ENCODE measurements at regions not wholly inside any gene's neighbourhood (a gene's known extent, or its start where the extent isn't known, plus 50 kb on each side); places are given as distances from the start of the nearest gene placed in this dataset.
A peak's percentile ranks its signal among the peaks of the same experiment; 100 is the strongest.

- no peaks in the 10 kb centered on the region for H3K36me3 ChIP-seq (ENCODE audit: control insufficient read depth, insufficient read depth, low read length)
- DNase-seq: no peak
- Mint-ChIP-seq H3K27me3 (no peaks in the 10 kb centered on the region), H3K27ac (peak overlapping the region in 1 of 3 donors; percentile 43), H3K36me3 (peaks cover 7% of the 10 kb centered on the region), H3K9me3 (peaks cover 0 to 4% (median 3%) of the 10 kb centered on the region in 7 donors), H3K4me1 (peaks cover 0 to 42% (median 10%) of the 10 kb centered on the region in 4 donors), H3K4me3 (no peak overlapping the region)
- H3K4me1 ChIP-seq (ENCODE audit: control insufficient read depth, insufficient read depth, low read length, poor library complexity, severe bottlenecking): no peaks in the 10 kb centered on the region
- H3K4me3 ChIP-seq (ENCODE audit: low read depth, low read length): no peak overlapping the region
- H3K27ac ChIP-seq (ENCODE audit: insufficient read depth, low read length, poor library complexity, severe bottlenecking): no peak overlapping the region
- H3K9me3 ChIP-seq (ENCODE audit: control insufficient read depth in 2 of 2, low read length in 2 of 2): no peaks in the 10 kb centered on the region
- ATAC-seq (ENCODE audit: low read depth in 2 of 2): no peak
- H3K27me3 ChIP-seq (ENCODE audit: control insufficient read depth, insufficient read depth, low read length): no peaks in the 10 kb centered on the region
Observed at GRCh38 chrX:39289827-39290226, 488.6 kb downstream of the MID1IP1 start.

DNA sequence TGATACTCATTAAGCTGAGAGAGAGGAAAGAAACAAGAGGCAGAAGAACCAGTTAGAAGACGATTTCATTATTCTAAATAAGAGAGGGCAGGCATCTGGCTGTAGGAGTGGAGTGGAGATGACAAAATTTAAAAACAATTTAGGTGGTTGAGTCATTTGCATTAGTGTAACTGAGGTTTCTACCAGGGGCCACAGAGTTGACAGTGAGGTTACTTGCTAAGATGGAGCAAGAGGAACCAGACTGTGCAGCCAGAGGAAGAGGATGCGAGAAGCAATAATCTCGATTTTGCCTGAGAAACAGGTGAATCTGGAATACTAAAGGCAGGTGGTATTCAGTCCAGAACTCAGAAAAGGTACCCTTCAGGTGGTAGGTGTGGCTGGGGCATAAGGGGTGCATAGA, 491.9 kb downstream of the MID1IP1 start:
- no peaks in the 10 kb centered on the region for H3K36me3 ChIP-seq (ENCODE audit: control insufficient read depth, insufficient read depth, low read length)
- peak overlapping the region in 2 of 3 donors; percentile 59 to 71 for H3K27ac Mint-ChIP-seq
- H3K27me3 Mint-ChIP-seq: no peaks in the 10 kb centered on the region
- peak overlapping the region in 2 of 4 donors; percentile 25 to 39 for H3K4me3 Mint-ChIP-seq
- H3K9me3 Mint-ChIP-seq: peaks cover 0 to 5% (median 3%) of the 10 kb centered on the region in 7 donors
- peaks cover 5 to 67% (median 11%) of the 10 kb centered on the region in 4 donors for H3K4me1 Mint-ChIP-seq
- H3K4me1 ChIP-seq (ENCODE audit: control insufficient read depth, insufficient read depth, low read length, poor library complexity, severe bottlenecking): peaks cover 4% of the 10 kb centered on the region
- ATAC-seq (ENCODE audit: low read depth in 2 of 2) (no peak), DNase-seq (no peak)
- H3K36me3 Mint-ChIP-seq: peaks cover 11% of the 10 kb centered on the region
- H3K27me3 ChIP-seq (ENCODE audit: control insufficient read depth, insufficient read depth, low read length): no peaks in the 10 kb centered on the region
- H3K4me3 ChIP-seq (ENCODE audit: low read depth, low read length): no peak overlapping the region
- no peaks in the 10 kb centered on the region for H3K9me3 ChIP-seq (ENCODE audit: control insufficient read depth in 2 of 2, low read length in 2 of 2)
- no peak overlapping the region for H3K27ac ChIP-seq (ENCODE audit: insufficient read depth, low read length, poor library complexity, severe bottlenecking)

- Histone ChIP-seq H3K27ac (ENCODE audit: insufficient read depth, low read length, poor library complexity, severe bottlenecking) (no peak overlapping the region), H3K9me3 (ENCODE audit: control insufficient read depth in 2 of 2, low read length in 2 of 2) (no peaks in the 10 kb centered on the region), H3K27me3 (ENCODE audit: control insufficient read depth, insufficient read depth, low read length) (no peaks in the 10 kb centered on the region), H3K4me1 (ENCODE audit: control insufficient read depth, insufficient read depth, low read length, poor library complexity, severe bottlenecking) (peaks cover 4% of the 10 kb centered on the region), H3K36me3 (ENCODE audit: control insufficient read depth, insufficient read depth, low read length) (no peaks in the 10 kb centered on the region), H3K4me3 (ENCODE audit: low read depth, low read length) (peak overlapping the region; percentile 53)
- Mint-ChIP-seq H3K9me3 (peaks cover 0 to 8% (median 1%) of the 10 kb centered on the region in 7 donors), H3K4me3 (peak overlapping the region; percentile 64 to 82 (median 77)), H3K27ac (peak overlapping the region; percentile 49 to 67 (median 56)), H3K27me3 (no peaks in the 10 kb centered on the region), H3K4me1 (peaks cover 5 to 72% (median 11%) of the 10 kb centered on the region in 4 donors), H3K36me3 (peaks cover 28% of the 10 kb centered on the region)
- ATAC-seq (ENCODE audit: low read depth in 2 of 2): no peak
- no peak for DNase-seq
Observed at GRCh38 chrX:39296472-39296871, 495.2 kb downstream of the MID1IP1 start.

- Histone ChIP-seq H3K9me3 (ENCODE audit: control insufficient read depth in 2 of 2, low read length in 2 of 2) (peaks cover 0 to 13% of the 10 kb centered on the region in 2 experiments), H3K27ac (ENCODE audit: insufficient read depth, low read length, poor library complexity, severe bottlenecking) (no peak overlapping the region), H3K4me3 (ENCODE audit: low read depth, low read length) (no peak overlapping the region), H3K36me3 (ENCODE audit: control insufficient read depth, insufficient read depth, low read length) (no peaks in the 10 kb centered on the region), H3K27me3 (ENCODE audit: control insufficient read depth, insufficient read depth, low read length) (no peaks in the 10 kb centered on the region), H3K4me1 (ENCODE audit: control insufficient read depth, insufficient read depth, low read length, poor library complexity, severe bottlenecking) (peaks cover 4% of the 10 kb centered on the region)
- DNase-seq: no peak
- Mint-ChIP-seq H3K9me3 (peaks cover 0 to 8% (median 0%) of the 10 kb centered on the region in 7 donors), H3K36me3 (peaks cover 26% of the 10 kb centered on the region), H3K4me1 (peaks cover 0 to 62% (median 7%) of the 10 kb centered on the region in 4 donors), H3K4me3 (no peak overlapping the region), H3K27me3 (no peaks in the 10 kb centered on the region), H3K27ac (peak overlapping the region in 2 of 3 donors; percentile 18 to 94)
- ATAC-seq (ENCODE audit: low read depth in 2 of 2): no peak
Observed at GRCh38 chrX:39298821-39299220, 497.6 kb downstream of the MID1IP1 start.

DNA sequence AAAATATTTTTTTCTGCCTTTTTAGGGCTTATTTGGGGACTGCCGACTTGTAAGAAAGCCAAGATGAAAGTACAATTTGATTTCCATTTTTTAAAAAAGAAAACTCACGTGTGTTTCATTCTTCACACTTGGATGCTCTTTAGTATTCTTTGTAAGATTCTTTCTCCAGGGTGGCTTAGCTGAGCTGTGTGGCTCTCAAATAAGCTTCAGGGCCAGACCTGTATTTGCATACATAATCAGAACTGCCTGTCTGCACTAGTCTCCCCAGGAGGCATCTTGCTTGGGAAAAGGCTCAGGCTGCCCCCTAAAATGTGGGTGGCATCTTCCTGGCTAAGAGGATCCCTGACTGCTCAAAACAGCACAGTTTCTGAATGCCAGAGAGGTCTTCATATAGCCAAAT, 498.4 kb downstream of the MID1IP1 start:
- Mint-ChIP-seq H3K4me1 (peaks cover 0 to 56% (median 4%) of the 10 kb centered on the region in 4 donors), H3K4me3 (no peak overlapping the region), H3K27me3 (no peaks in the 10 kb centered on the region), H3K36me3 (peaks cover 23% of the 10 kb centered on the region), H3K27ac (peak overlapping the region in 1 of 3 donors; percentile 66), H3K9me3 (peaks cover 0 to 8% (median 1%) of the 10 kb centered on the region in 7 donors)
- Histone ChIP-seq H3K4me3 (ENCODE audit: low read depth, low read length) (no peak overlapping the region), H3K4me1 (ENCODE audit: control insufficient read depth, insufficient read depth, low read length, poor library complexity, severe bottlenecking) (peaks cover 4% of the 10 kb centered on the region), H3K36me3 (ENCODE audit: control insufficient read depth, insufficient read depth, low read length) (no peaks in the 10 kb centered on the region), H3K27me3 (ENCODE audit: control insufficient read depth, insufficient read depth, low read length) (no peaks in the 10 kb centered on the region), H3K9me3 (ENCODE audit: control insufficient read depth in 2 of 2, low read length in 2 of 2) (peaks cover 0 to 13% of the 10 kb centered on the region in 2 experiments), H3K27ac (ENCODE audit: insufficient read depth, low read length, poor library complexity, severe bottlenecking) (no peak overlapping the region)
- DNase-seq: no peak
- no peak for ATAC-seq (ENCODE audit: low read depth in 2 of 2)

- Mint-ChIP-seq H3K27ac (no peak overlapping the region), H3K27me3 (no peaks in the 10 kb centered on the region), H3K4me1 (peaks cover 0 to 53% (median 2%) of the 10 kb centered on the region in 4 donors), H3K36me3 (peaks cover 20% of the 10 kb centered on the region), H3K9me3 (peaks cover 0 to 4% (median 1%) of the 10 kb centered on the region in 7 donors), H3K4me3 (no peak overlapping the region)
- Histone ChIP-seq H3K27ac (ENCODE audit: insufficient read depth, low read length, poor library complexity, severe bottlenecking) (no peak overlapping the region), H3K4me1 (ENCODE audit: control insufficient read depth, insufficient read depth, low read length, poor library complexity, severe bottlenecking) (peaks cover 4% of the 10 kb centered on the region), H3K9me3 (ENCODE audit: control insufficient read depth in 2 of 2, low read length in 2 of 2) (peaks cover 0 to 13% of the 10 kb centered on the region in 2 experiments), H3K4me3 (ENCODE audit: low read depth, low read length) (no peak overlapping the region), H3K36me3 (ENCODE audit: control insufficient read depth, insufficient read depth, low read length) (no peaks in the 10 kb centered on the region), H3K27me3 (ENCODE audit: control insufficient read depth, insufficient read depth, low read length) (no peaks in the 10 kb centered on the region)
- ATAC-seq (ENCODE audit: low read depth in 2 of 2) (no peak), DNase-seq (no peak)
Observed at GRCh38 chrX:39301036-39301435, 499.8 kb downstream of the MID1IP1 start.

GRCh38 chrX:39302838-39303237, 501.6 kb downstream of the MID1IP1 start:
- H3K36me3 Mint-ChIP-seq: peaks cover 38% of the 10 kb centered on the region
- H3K4me3 ChIP-seq (ENCODE audit: low read depth, low read length): no peak overlapping the region
- DNase-seq: no peak
- ATAC-seq (ENCODE audit: low read depth in 2 of 2): no peak
- no peaks in the 10 kb centered on the region for H3K27me3 Mint-ChIP-seq
- H3K27me3 ChIP-seq (ENCODE audit: control insufficient read depth, insufficient read depth, low read length): no peaks in the 10 kb centered on the region
- H3K27ac Mint-ChIP-seq: no peak overlapping the region
- peaks cover 0 to 4% (median 3%) of the 10 kb centered on the region in 7 donors for H3K9me3 Mint-ChIP-seq
- no peak overlapping the region for H3K4me3 Mint-ChIP-seq
- no peaks in the 10 kb centered on the region for H3K36me3 ChIP-seq (ENCODE audit: control insufficient read depth, insufficient read depth, low read length)
- H3K4me1 ChIP-seq (ENCODE audit: control insufficient read depth, insufficient read depth, low read length, poor library complexity, severe bottlenecking): peaks cover 5% of the 10 kb centered on the region
- H3K9me3 ChIP-seq (ENCODE audit: control insufficient read depth in 2 of 2, low read length in 2 of 2): peaks cover 0 to 13% of the 10 kb centered on the region in 2 experiments
- H3K4me1 Mint-ChIP-seq: peaks cover 2 to 57% (median 10%) of the 10 kb centered on the region in 4 donors
- no peak overlapping the region for H3K27ac ChIP-seq (ENCODE audit: insufficient read depth, low read length, poor library complexity, severe bottlenecking)

GRCh38 chrX:39304746-39305145, 503.5 kb downstream of the MID1IP1 start:
- Mint-ChIP-seq H3K4me1 (peaks cover 8 to 61% (median 19%) of the 10 kb centered on the region in 4 donors), H3K36me3 (peaks cover 38% of the 10 kb centered on the region), H3K4me3 (no peak overlapping the region), H3K27ac (peak overlapping the region in 1 of 3 donors; percentile 75), H3K27me3 (no peaks in the 10 kb centered on the region), H3K9me3 (peaks cover 0 to 4% (median 1%) of the 10 kb centered on the region in 7 donors)
- Histone ChIP-seq H3K27ac (ENCODE audit: insufficient read depth, low read length, poor library complexity, severe bottlenecking) (no peak overlapping the region), H3K9me3 (ENCODE audit: control insufficient read depth in 2 of 2, low read length in 2 of 2) (peaks cover 0 to 13% of the 10 kb centered on the region in 2 experiments), H3K4me3 (ENCODE audit: low read depth, low read length) (no peak overlapping the region), H3K4me1 (ENCODE audit: control insufficient read depth, insufficient read depth, low read length, poor library complexity, severe bottlenecking) (peaks cover 24% of the 10 kb centered on the region), H3K36me3 (ENCODE audit: control insufficient read depth, insufficient read depth, low read length) (no peaks in the 10 kb centered on the region), H3K27me3 (ENCODE audit: control insufficient read depth, insufficient read depth, low read length) (no peaks in the 10 kb centered on the region)
- DNase-seq: no peak
- no peak for ATAC-seq (ENCODE audit: low read depth in 2 of 2)

Data from CD4-positive, CD25-positive, alpha-beta regulatory T cell (primary cell).